ENCODE measurements at regions not wholly inside any gene's neighbourhood (a gene's known extent, or its start where the extent isn't known, plus 50 kb on each side); places are given as distances from the start of the nearest gene placed in this dataset.
"Not testable (repeated sequence)": the region's sequence is repeated elsewhere in the genome, so short reads cannot be mapped to it uniquely, and the experiment has no call there.

GRCh38 chr17:71777048-71777640 lies 343.7 kb upstream of the SOX9 start:
- TF ChIP-seq SPI1 (IDR thresholded peaks at IDR 0.05; ENCODE audit: low read depth, low read length) (peak; percentile 78), POU2F2 (IDR thresholded peaks at IDR 0.05; ENCODE audit: low read depth, low read length) (no peak)
- no peak for FAIRE-seq

GRCh38 chr17:71779482-71779881 lies 341.3 kb upstream of the SOX9 start:
- TF ChIP-seq POLR2A (IDR thresholded peaks at IDR 0.05; ENCODE audit: low read depth, low read length) (no peak), POU2F2 (IDR thresholded peaks at IDR 0.05; ENCODE audit: low read depth, low read length) (no peak), PAX5 (IDR thresholded peaks at IDR 0.05; ENCODE audit: insufficient read depth, low read length, severe bottlenecking) (no peak), SPI1 (IDR thresholded peaks at IDR 0.05; ENCODE audit: low read depth, low read length) (no peak), POLR2AphosphoS5 (IDR thresholded peaks at IDR 0.05; ENCODE audit: low read depth, low read length) (no peak), TAF1 (IDR thresholded peaks at IDR 0.05; ENCODE audit: low read depth, low read length) (no peak)
- FAIRE-seq (no peak), DNase-seq (ENCODE audit: insufficient read length, low spot score) (no peak)

More at GRCh38 chr17:71777048-71777640, 343.7 kb upstream of the SOX9 start:
- no peak for DNase-seq (ENCODE audit: insufficient read length, low spot score)

GRCh38 chr17:71780596-71780995 lies 340.2 kb upstream of the SOX9 start:
- no peak for FAIRE-seq
- TF ChIP-seq POLR2AphosphoS5 (IDR thresholded peaks at IDR 0.05; ENCODE audit: low read depth, low read length): no peak
- no peak for TF ChIP-seq POLR2A (IDR thresholded peaks at IDR 0.05; ENCODE audit: low read depth, low read length)
- TF ChIP-seq SPI1 (IDR thresholded peaks at IDR 0.05; ENCODE audit: low read depth, low read length): no peak
- no peak for TF ChIP-seq PAX5 (IDR thresholded peaks at IDR 0.05; ENCODE audit: insufficient read depth, low read length, severe bottlenecking)
- TF ChIP-seq TAF1 (IDR thresholded peaks at IDR 0.05; ENCODE audit: low read depth, low read length): no peak
- no peak for TF ChIP-seq POU2F2 (IDR thresholded peaks at IDR 0.05; ENCODE audit: low read depth, low read length)

GRCh38 chr17:71782021-71782420 lies 338.8 kb upstream of the SOX9 start:
- not testable (repeated sequence) for DNase-seq (ENCODE audit: insufficient read length, low spot score); FAIRE-seq

More at GRCh38 chr17:71780596-71780995, 340.2 kb upstream of the SOX9 start:
- DNase-seq (ENCODE audit: insufficient read length, low spot score): no peak

- FAIRE-seq (no peak), DNase-seq (ENCODE audit: insufficient read length, low spot score) (no peak)
- TF ChIP-seq TAF1 (IDR thresholded peaks at IDR 0.05; ENCODE audit: low read depth, low read length) (no peak), POLR2AphosphoS5 (IDR thresholded peaks at IDR 0.05; ENCODE audit: low read depth, low read length) (no peak), PAX5 (IDR thresholded peaks at IDR 0.05; ENCODE audit: insufficient read depth, low read length, severe bottlenecking) (no peak), SPI1 (IDR thresholded peaks at IDR 0.05; ENCODE audit: low read depth, low read length) (no peak), POLR2A (IDR thresholded peaks at IDR 0.05; ENCODE audit: low read depth, low read length) (no peak)
Observed at GRCh38 chr17:71790791-71791190, 330.0 kb upstream of the SOX9 start.

GRCh38 chr17:71791311-71791710 lies 329.5 kb upstream of the SOX9 start:
- no peak for FAIRE-seq
- no peak for DNase-seq (ENCODE audit: insufficient read length, low spot score)
- no peak for TF ChIP-seq TAF1 (IDR thresholded peaks at IDR 0.05; ENCODE audit: low read depth, low read length)
- no peak for TF ChIP-seq PAX5 (IDR thresholded peaks at IDR 0.05; ENCODE audit: insufficient read depth, low read length, severe bottlenecking)
- no peak for TF ChIP-seq SPI1 (IDR thresholded peaks at IDR 0.05; ENCODE audit: low read depth, low read length)
- no peak for TF ChIP-seq POLR2AphosphoS5 (IDR thresholded peaks at IDR 0.05; ENCODE audit: low read depth, low read length)
- TF ChIP-seq POU2F2 (IDR thresholded peaks at IDR 0.05; ENCODE audit: low read depth, low read length): no peak
- no peak for TF ChIP-seq POLR2A (IDR thresholded peaks at IDR 0.05; ENCODE audit: low read depth, low read length)

GRCh38 chr17:71792966-71793365 lies 327.9 kb upstream of the SOX9 start:
- DNase-seq (ENCODE audit: insufficient read length, low spot score) (no peak), FAIRE-seq (no peak)
- no peak for TF ChIP-seq POU2F2 (IDR thresholded peaks at IDR 0.05; ENCODE audit: low read depth, low read length)
- TF ChIP-seq TAF1 (IDR thresholded peaks at IDR 0.05; ENCODE audit: low read depth, low read length): no peak
- no peak for TF ChIP-seq PAX5 (IDR thresholded peaks at IDR 0.05; ENCODE audit: insufficient read depth, low read length, severe bottlenecking)
- no peak for TF ChIP-seq POLR2A (IDR thresholded peaks at IDR 0.05; ENCODE audit: low read depth, low read length)
- no peak for TF ChIP-seq SPI1 (IDR thresholded peaks at IDR 0.05; ENCODE audit: low read depth, low read length)
- TF ChIP-seq POLR2AphosphoS5 (IDR thresholded peaks at IDR 0.05; ENCODE audit: low read depth, low read length): no peak

GRCh38 chr17:71793518-71793917 lies 327.3 kb upstream of the SOX9 start:
- FAIRE-seq: no peak
- TF ChIP-seq POU2F2 (IDR thresholded peaks at IDR 0.05; ENCODE audit: low read depth, low read length) (no peak), POLR2AphosphoS5 (IDR thresholded peaks at IDR 0.05; ENCODE audit: low read depth, low read length) (no peak), POLR2A (IDR thresholded peaks at IDR 0.05; ENCODE audit: low read depth, low read length) (no peak), SPI1 (IDR thresholded peaks at IDR 0.05; ENCODE audit: low read depth, low read length) (no peak), TAF1 (IDR thresholded peaks at IDR 0.05; ENCODE audit: low read depth, low read length) (no peak), PAX5 (IDR thresholded peaks at IDR 0.05; ENCODE audit: insufficient read depth, low read length, severe bottlenecking) (no peak)
- DNase-seq (ENCODE audit: insufficient read length, low spot score): no peak

- DNase-seq (ENCODE audit: insufficient read length, low spot score): no peak
- TF ChIP-seq TAF1 (IDR thresholded peaks at IDR 0.05; ENCODE audit: low read depth, low read length): no peak
- no peak for TF ChIP-seq SPI1 (IDR thresholded peaks at IDR 0.05; ENCODE audit: low read depth, low read length)
- no peak for TF ChIP-seq PAX5 (IDR thresholded peaks at IDR 0.05; ENCODE audit: insufficient read depth, low read length, severe bottlenecking)
- no peak for TF ChIP-seq POLR2AphosphoS5 (IDR thresholded peaks at IDR 0.05; ENCODE audit: low read depth, low read length)
- TF ChIP-seq POU2F2 (IDR thresholded peaks at IDR 0.05; ENCODE audit: low read depth, low read length): no peak
- no peak for TF ChIP-seq POLR2A (IDR thresholded peaks at IDR 0.05; ENCODE audit: low read depth, low read length)
- FAIRE-seq: no peak
Observed at GRCh38 chr17:71798701-71799100, 322.1 kb upstream of the SOX9 start.

GRCh38 chr17:71799657-71800056 lies 321.2 kb upstream of the SOX9 start:
- TF ChIP-seq TAF1 (IDR thresholded peaks at IDR 0.05; ENCODE audit: low read depth, low read length): no peak
- no peak for TF ChIP-seq POLR2A (IDR thresholded peaks at IDR 0.05; ENCODE audit: low read depth, low read length)
- no peak for TF ChIP-seq SPI1 (IDR thresholded peaks at IDR 0.05; ENCODE audit: low read depth, low read length)
- TF ChIP-seq POU2F2 (IDR thresholded peaks at IDR 0.05; ENCODE audit: low read depth, low read length): no peak
- no peak for TF ChIP-seq PAX5 (IDR thresholded peaks at IDR 0.05; ENCODE audit: insufficient read depth, low read length, severe bottlenecking)
- no peak for TF ChIP-seq POLR2AphosphoS5 (IDR thresholded peaks at IDR 0.05; ENCODE audit: low read depth, low read length)
- FAIRE-seq (no peak), DNase-seq (ENCODE audit: insufficient read length, low spot score) (no peak)
